GM18502 (cell line): ENCODE measurements at regions not wholly inside any gene's neighbourhood (a gene's known extent, or its start where the extent isn't known, plus 50 kb on each side); places are given as distances from the start of the nearest gene placed in this dataset.

Experiments used
- ATAC-seq: cut with Tn5 transposase; IDR thresholded peaks from one replicate; pipeline ENCODE4 v1.9.1; 2021; ENCODE audit warnings: mild to moderate bottlenecking; ENCODE audit not compliant: unreplicated experiment, poor library complexity

- ATAC-seq: no peak
Observed at GRCh38 chr2:5089409-5089808, 602.8 kb upstream of the SOX11 start.

GRCh38 chr2:5093056-5093455 is 599.1 kb upstream of the SOX11 start:
- ATAC-seq: no peak

DNA sequence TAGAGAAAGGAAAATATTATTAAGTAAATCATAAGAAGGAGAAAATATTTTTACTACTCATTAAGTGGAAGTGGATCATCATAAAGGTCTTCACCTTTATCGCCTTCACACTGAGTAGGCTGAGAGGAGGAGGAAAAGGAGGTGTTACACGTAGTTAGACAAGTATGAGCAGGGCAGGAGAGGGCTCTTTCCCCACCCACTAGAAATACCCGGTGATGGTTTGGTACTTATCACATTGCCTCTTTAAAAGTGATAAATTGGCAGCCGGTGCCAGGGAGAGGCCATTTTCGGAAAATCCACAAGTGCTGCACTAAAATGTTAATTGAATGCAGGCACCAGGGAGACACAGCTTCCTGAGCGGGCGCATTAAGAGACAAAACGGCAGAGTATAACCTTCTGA is 598.7 kb upstream of the SOX11 start:
- no peak for ATAC-seq

- no peak for ATAC-seq
Observed at GRCh38 chr2:5094192-5094591, 598.0 kb upstream of the SOX11 start.

- no peak for ATAC-seq
Observed at GRCh38 chr2:5098286-5098685, 593.9 kb upstream of the SOX11 start.

GRCh38 chr2:5102823-5103222 is 589.4 kb upstream of the SOX11 start:
- ATAC-seq: no peak

DNA sequence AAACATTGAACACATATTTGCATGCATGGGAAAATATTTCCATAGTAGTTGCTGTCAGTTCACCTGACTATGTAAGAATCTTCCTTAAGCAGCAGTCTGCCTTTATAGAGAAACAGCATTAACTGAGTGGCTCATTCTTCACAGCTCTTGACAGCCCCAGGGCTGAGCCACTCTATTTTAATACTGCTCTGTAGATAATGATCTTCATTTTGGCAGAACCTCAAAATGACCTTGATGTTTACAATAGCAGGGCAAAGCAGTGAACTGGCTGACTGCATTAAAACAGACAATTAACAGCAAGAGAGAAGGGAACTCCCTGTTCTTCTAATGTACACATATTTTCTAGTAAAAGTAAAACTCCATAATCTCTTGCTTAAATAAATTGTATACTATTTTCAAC is 580.6 kb upstream of the SOX11 start:
- ATAC-seq: no peak

GRCh38 chr2:5119046-5119445 is 573.1 kb upstream of the SOX11 start:
- no peak for ATAC-seq

DNA sequence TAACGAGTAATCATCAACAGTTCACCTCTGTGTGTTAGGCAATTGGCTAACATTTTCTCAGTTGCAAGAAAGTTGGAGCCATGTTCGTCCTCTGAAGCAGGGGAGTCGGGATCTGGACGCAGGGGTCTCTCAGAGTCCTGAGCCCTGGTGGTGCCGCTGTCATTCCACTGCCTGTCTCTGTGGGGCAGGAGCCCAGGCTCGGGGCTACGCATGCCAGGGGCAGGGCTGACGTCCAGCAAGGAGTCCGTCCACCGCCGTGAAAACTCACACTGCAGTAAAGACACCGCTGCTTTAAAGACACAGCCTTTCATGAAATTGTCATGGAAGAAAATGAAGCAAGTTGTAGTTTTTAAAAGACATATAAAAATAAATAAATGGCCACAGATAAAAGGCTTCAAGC is 571.1 kb upstream of the SOX11 start:
- ATAC-seq: no peak

GRCh38 chr2:5121642-5122041 is 570.5 kb upstream of the SOX11 start:
- ATAC-seq: no peak

DNA sequence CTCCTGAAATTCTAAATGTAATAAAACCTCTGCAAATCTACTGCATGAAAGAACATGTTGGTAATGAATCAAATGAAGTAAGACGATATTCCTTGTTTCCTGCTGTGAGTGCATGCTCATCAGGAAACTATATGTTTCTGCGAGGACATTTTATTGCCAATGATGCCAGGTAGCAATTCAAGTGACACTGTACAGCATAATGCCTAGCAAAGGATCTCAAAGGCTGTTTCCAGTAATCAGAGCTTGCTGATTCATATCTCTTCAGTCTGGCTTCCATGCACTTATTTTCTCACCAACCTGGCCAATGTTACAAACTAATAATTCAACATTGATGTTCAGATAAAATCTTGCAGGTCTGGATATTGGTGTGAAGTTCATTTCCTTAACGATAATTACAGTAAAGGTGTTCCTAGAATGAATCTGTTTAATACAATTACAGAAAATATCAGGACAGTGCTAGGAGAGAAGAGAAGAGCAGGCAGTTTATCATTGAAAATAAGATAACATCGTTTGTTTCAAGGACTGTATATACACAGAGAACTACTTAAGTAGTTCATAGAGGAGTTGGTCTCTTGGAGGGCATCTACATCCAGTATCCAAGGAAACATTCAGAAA is 568.5 kb upstream of the SOX11 start:
- no peak for ATAC-seq

DNA sequence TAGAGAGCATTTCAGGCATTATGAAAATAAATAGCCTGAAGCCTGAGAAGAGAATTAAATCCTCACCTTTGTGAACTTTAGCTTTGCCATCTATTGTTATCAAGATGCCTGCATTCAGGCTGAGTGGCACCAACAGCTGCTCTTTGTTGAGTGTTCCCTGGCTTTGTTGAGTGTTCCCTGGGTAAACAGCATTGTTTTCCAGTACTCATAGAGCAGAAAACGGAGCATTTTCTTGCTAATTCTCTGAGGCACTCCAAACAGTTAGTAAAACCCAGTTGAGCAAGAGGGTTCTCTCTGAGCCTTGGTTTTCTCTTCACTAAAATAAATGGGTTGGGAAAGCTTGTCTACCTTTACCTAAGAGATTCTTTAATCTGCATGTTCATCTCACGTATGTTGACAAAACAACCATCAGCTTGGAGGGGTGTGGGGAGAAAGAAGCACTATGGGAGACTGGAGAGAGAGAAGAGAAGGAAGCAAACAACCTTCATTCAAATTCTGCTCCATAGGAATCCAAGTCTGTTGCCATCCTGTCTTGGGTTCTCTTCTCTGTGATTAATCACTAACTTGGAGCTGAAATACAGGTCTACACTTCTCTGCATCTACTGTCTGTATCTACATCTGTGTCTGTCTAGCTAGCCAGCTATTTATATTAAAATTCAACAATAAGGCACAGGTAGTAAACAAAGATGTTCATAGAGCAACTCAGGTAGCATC is 567.0 kb upstream of the SOX11 start:
- no peak for ATAC-seq

- no peak for ATAC-seq
Observed at GRCh38 chr2:5132281-5132680, 559.9 kb upstream of the SOX11 start.

GRCh38 chr2:5140347-5140746 is 551.8 kb upstream of the SOX11 start:
- ATAC-seq: no peak

- no peak for ATAC-seq
Observed at GRCh38 chr2:5144159-5144558, 548.0 kb upstream of the SOX11 start.

GRCh38 chr2:5145053-5145452 is 547.1 kb upstream of the SOX11 start:
- ATAC-seq: no peak

DNA sequence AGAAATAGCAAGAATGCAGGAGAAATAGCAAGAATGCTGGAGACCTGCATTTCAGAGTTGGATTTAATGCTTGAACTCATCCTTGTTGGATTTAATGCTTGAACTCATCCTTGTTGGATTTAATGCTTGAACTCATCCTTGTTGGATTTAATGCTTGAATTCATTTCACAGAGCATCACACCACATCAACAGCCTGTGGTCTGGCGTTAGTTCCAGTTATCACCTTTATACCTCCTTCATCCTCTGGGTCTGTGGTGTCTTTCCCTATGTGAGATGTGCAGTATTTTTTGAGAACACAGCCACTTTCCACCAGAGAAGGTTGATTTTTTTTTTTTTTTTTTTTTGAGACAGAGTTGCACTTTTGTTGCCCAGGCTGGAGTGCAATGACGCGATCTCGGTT is 546.4 kb upstream of the SOX11 start:
- ATAC-seq: no peak

- no peak for ATAC-seq
Observed at GRCh38 chr2:5148392-5149085, 543.6 kb upstream of the SOX11 start.

GRCh38 chr2:5150871-5151270 is 541.3 kb upstream of the SOX11 start:
- no peak for ATAC-seq

- ATAC-seq: no peak
Observed at GRCh38 chr2:5164776-5165525, 527.2 kb upstream of the SOX11 start.

DNA sequence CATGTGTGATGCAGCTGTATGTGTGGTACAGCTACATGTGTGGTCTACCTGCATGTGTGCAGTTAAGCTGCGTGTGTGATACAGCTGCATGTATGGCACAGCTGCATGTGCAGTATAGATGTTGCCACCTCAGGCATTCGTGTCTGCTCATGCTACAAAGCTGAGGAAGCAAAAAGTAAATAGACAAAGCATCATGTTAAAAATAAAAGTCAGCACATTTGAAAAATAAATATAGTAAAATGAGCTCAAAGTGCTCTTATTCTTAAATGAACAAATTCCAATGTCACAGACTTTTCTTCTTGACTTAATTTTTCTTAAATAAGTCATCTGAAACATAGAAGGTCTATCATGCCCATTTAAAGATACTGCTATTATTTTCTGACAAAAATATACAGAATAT is 519.3 kb upstream of the SOX11 start:
- ATAC-seq: no peak
